ENCODE measurements at regions not wholly inside any gene's neighbourhood (a gene's known extent, or its start where the extent isn't known, plus 50 kb on each side); places are given as distances from the start of the nearest gene placed in this dataset.

DNA sequence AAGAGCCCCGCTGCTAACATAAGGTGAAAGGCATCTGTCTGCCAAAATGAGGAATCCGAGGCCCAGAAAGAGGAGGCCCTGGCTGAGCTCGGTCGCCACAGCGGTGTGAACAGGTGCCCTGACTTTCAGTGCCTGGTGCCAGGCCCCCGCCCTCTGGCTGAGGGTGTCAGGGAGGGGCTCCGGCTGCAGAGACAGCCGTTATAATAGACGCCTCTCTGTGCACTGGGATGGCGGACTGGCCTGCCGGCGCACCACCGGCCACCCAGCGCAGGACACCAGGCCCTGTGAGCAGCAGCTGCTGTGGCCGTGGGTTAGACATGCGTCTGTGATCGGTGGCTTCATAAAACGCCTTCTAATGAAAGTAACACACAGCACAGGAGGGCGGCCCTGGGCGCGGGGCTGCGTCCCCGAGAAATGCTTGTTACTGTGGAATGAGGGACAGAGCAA is 51.4 kb upstream of the ACTRT2 start:
- TF ChIP-seq, protein P1, sequence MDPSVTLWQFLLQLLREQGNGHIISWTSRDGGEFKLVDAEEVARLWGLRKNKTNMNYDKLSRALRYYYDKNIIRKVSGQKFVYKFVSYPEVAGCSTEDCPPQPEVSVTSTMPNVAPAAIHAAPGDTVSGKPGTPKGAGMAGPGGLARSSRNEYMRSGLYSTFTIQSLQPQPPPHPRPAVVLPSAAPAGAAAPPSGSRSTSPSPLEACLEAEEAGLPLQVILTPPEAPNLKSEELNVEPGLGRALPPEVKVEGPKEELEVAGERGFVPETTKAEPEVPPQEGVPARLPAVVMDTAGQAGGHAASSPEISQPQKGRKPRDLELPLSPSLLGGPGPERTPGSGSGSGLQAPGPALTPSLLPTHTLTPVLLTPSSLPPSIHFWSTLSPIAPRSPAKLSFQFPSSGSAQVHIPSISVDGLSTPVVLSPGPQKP (IDR thresholded peaks at IDR 0.05; ENCODE audit: borderline replicate concordance, low read depth, low read length) = no peak
- TF ChIP-seq, protein P2, sequence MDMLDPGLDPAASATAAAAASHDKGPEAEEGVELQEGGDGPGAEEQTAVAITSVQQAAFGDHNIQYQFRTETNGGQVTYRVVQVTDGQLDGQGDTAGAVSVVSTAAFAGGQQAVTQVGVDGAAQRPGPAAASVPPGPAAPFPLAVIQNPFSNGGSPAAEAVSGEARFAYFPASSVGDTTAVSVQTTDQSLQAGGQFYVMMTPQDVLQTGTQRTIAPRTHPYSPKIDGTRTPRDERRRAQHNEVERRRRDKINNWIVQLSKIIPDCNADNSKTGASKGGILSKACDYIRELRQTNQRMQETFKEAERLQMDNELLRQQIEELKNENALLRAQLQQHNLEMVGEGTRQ (IDR thresholded peaks at IDR 0.05; ENCODE audit: low read depth, low read length) = no peak
- TF ChIP-seq BHLHE40 (IDR thresholded peaks at IDR 0.05; ENCODE audit: low read depth, low read length) = no peak
- no peak for TF ChIP-seq CTCF (conservative IDR thresholded peaks at IDR 0.05; ENCODE audit: low read depth, low read length)
- TF ChIP-seq FOS (IDR thresholded peaks at IDR 0.05; ENCODE audit: low read depth, low read length) = no peak
- no peak for TF ChIP-seq RAD21 (IDR thresholded peaks at IDR 0.05; ENCODE audit: low read length)
- H3K36me3 ChIP-seq (ENCODE audit: control insufficient read depth, insufficient read depth, low read length) = no peaks in the 10 kb centered on the region
- H3K79me1 ChIP-seq (ENCODE audit: low read depth in 1 of 2, low read length in 2 of 2) = no peaks in the 10 kb centered on the region
- no peak overlapping the region for H3K27ac ChIP-seq (ENCODE audit: insufficient read depth, low read length)
- H4K91ac ChIP-seq (ENCODE audit: insufficient read depth, low read depth, low read length) = no peak overlapping the region
- POLR2A ChIA-PET (ENCODE audit: unreplicated experiment) = no interaction called here
- no peak overlapping the region for H2AK9ac ChIP-seq (replicated peaks; ENCODE audit: low read depth, low read length, poor library complexity)
- no peak overlapping the region for H3K14ac ChIP-seq (replicated peaks; ENCODE audit: low read depth, low read length)
- H2BK120ac ChIP-seq (ENCODE audit: low read depth, low read length) = no peak overlapping the region
- H2BK20ac ChIP-seq (ENCODE audit: low read depth, low read length) = no peak overlapping the region
- no peaks in the 10 kb centered on the region for H3K4me1 ChIP-seq (ENCODE audit: control insufficient read depth, insufficient read depth, low read length)
- no peak overlapping the region for H3K56ac ChIP-seq (ENCODE audit: extremely low read depth, insufficient read depth, low read length)
- no peak overlapping the region for H3K18ac ChIP-seq (ENCODE audit: low read depth, low read length)
- H2BK15ac ChIP-seq (ENCODE audit: low read depth, low read length) = no peak overlapping the region
- in situ Hi-C loops (cut with MboI; ENCODE audit: low sequenced_read_pairs) = no loop called here
- DNase-seq (no peak), ATAC-seq (ENCODE audit: low read depth) (no peak)
- peaks cover 75% of the 10 kb centered on the region for H3K9me3 ChIP-seq (ENCODE audit: control insufficient read depth, insufficient read depth, low read length)
- no peak overlapping the region for H3K23ac ChIP-seq (ENCODE audit: low read depth, low read length)
- no peaks in the 10 kb centered on the region for H3K9me1 ChIP-seq (ENCODE audit: insufficient read depth, low read length)
- 67% methylated on average over 11 of the region's 23 CpGs; no CpG with 5 or more reads in 1 of the 2 experiments for WGBS, 2 experiments (ENCODE audit: extremely low coverage in 2 of 2, insufficient read length in 1 of 2)
- H3K4me2 ChIP-seq (ENCODE audit: low read depth, low read length) = no peak overlapping the region
- no peak overlapping the region for H3K4ac ChIP-seq (ENCODE audit: low read depth, low read length)
- dilution Hi-C loops (cut with HindIII; ENCODE audit: low sequenced_read_pairs, unreplicated experiment) = no loop called here
- no peak overlapping the region for H4K8ac ChIP-seq (ENCODE audit: low read depth in 2 of 2, low read length in 2 of 2)
- BruUV-seq (replicated peaks) = no TSS peak
- no peak overlapping the region for H2AK5ac ChIP-seq (ENCODE audit: low read depth, low read length)
- H3K27me3 ChIP-seq (ENCODE audit: control insufficient read depth, insufficient read depth, low read length) = no peaks in the 10 kb centered on the region
- no peak overlapping the region for H3K4me3 ChIP-seq (ENCODE audit: insufficient read depth, low read depth, low read length)
- no peak overlapping the region for H3K9ac ChIP-seq (ENCODE audit: low read depth, low read length)
- intact Hi-C loops (cut with micrococcal nuclease) = no loop called here
- CTCF ChIA-PET = no interaction called here
- no peak overlapping the region for H2AFZ ChIP-seq (replicated peaks; ENCODE audit: low read length, poor library complexity)
- H2BK5ac ChIP-seq (ENCODE audit: low read depth, low read length, poor library complexity, severe bottlenecking) = no peak overlapping the region
- no peaks in the 10 kb centered on the region for H4K20me1 ChIP-seq (ENCODE audit: insufficient read depth, low read length)
- no peak overlapping the region for H4K5ac ChIP-seq (ENCODE audit: low read depth, low read length)

All from IMR-90 (cell line).